Neural cell (in vitro differentiated cells): ENCODE measurements at regions not wholly inside any gene's neighbourhood (a gene's known extent, or its start where the extent isn't known, plus 50 kb on each side); places are given as distances from the start of the nearest gene placed in this dataset.

Experiments
- H2AFZ ChIP-seq: fragments of 200-600, 300-800 bp; sonication (generic), shearing (Covaris generic); 2 replicates; pipeline ENCODE4 v1.6.0; 2014; ENCODE audit warnings: low read depth, mild to moderate bottlenecking, antibody characterized with exemption, low read length, moderate library complexity
- H3F3A ChIP-seq: fragments of 200-600 bp; shearing (Covaris generic); 2 replicates; pipeline ENCODE4 v1.6.1; 2016; ENCODE audit warnings: mild to moderate bottlenecking, moderate library complexity, mixed read lengths, antibody characterized with exemption, low read length; ENCODE audit not compliant: insufficient read depth, poor library complexity, severe bottlenecking
- H3K27ac ChIP-seq: fragments of 200-600, 300-800 bp; sonication (generic), shearing (Covaris generic); 2 replicates; pipeline ENCODE4 v1.5.1; 2014; ENCODE audit warnings: mild to moderate bottlenecking, low read length, moderate library complexity
- H3K27me3 ChIP-seq: fragments of 300-800, 200-600 bp; sonication (generic), shearing (Covaris generic); 2 replicates; pipeline ENCODE4 v1.6.0; 2014; ENCODE audit warnings: mild to moderate bottlenecking, low read depth, low read length, moderate library complexity; ENCODE audit not compliant: insufficient read depth
- H3K36me3 ChIP-seq: fragments of 300-800, 200-600 bp; sonication (generic), shearing (Covaris generic); 2 replicates; pipeline ENCODE4 v1.5.1; 2014; ENCODE audit warnings: mild to moderate bottlenecking, antibody characterized with exemption, low read length, moderate library complexity; ENCODE audit not compliant: insufficient read depth
- H3K4me2 ChIP-seq: fragments of 300-800, 200-600 bp; sonication (generic), shearing (Covaris generic); 2 replicates; pipeline ENCODE4 v1.6.0; 2014; ENCODE audit warnings: mild to moderate bottlenecking, low read length
- H3K4me3 ChIP-seq: fragments of 300-800, 200-600 bp; sonication (generic), shearing (Covaris generic); 2 replicates; pipeline ENCODE4 v1.5.1; 2014; ENCODE audit warnings: mild to moderate bottlenecking, low read length, moderate library complexity
- H3K79me2 ChIP-seq: fragments of 200-600 bp; shearing (Covaris generic); replicated peaks from 2 replicates; pipeline ENCODE4 v1.6.0; 2014; ENCODE audit warnings: mild to moderate bottlenecking, low read length, moderate library complexity; ENCODE audit not compliant: insufficient read depth
- H3K9ac ChIP-seq: fragments of 300-800, 200-600 bp; sonication (generic), shearing (Covaris generic); 2 replicates; pipeline ENCODE4 v1.6.1; 2016; ENCODE audit warnings: mild to moderate bottlenecking, low read length, mixed read lengths
- H3K9me2 ChIP-seq: fragments of 200-600 bp; shearing (Covaris generic); 2 replicates; pipeline ENCODE4 v1.6.1; 2016; ENCODE audit warnings: mild to moderate bottlenecking, low read length, mixed read lengths; ENCODE audit not compliant: insufficient read depth
- H3K9me3 ChIP-seq: fragments of 200-600, 300-800 bp; sonication (generic), shearing (Covaris generic); 2 replicates; pipeline ENCODE4 v1.6.1; 2016; ENCODE audit warnings: mild to moderate bottlenecking, mixed run types, low read length, moderate library complexity, mixed read lengths
- H4K20me1 ChIP-seq: fragments of 200-600 bp; shearing (Covaris generic); 2 replicates; pipeline ENCODE4 v1.6.1; 2016; ENCODE audit warnings: mild to moderate bottlenecking, mixed run types; ENCODE audit not compliant: insufficient read depth
- EP300 ChIP-seq: fragments of 450-650 bp; conservative IDR thresholded peaks from 2 replicates; pipeline ENCODE4 v1.6.1; 2014; ENCODE audit warnings: antibody characterized with exemption, mild to moderate bottlenecking, moderate library complexity; ENCODE audit not compliant: poor library complexity, severe bottlenecking
- EZH2 ChIP-seq: fragments of 200-600, 300-800 bp; shearing (Covaris generic), sonication (generic); IDR thresholded peaks from 2 replicates; pipeline ENCODE4 v1.6.1; 2014; ENCODE audit warnings: antibody characterized with exemption, low read length, borderline replicate concordance, mild to moderate bottlenecking; ENCODE audit not compliant: insufficient read depth, poor library complexity, severe bottlenecking
- MXI1 ChIP-seq: fragments of 450-650 bp; conservative IDR thresholded peaks from 2 replicates; pipeline ENCODE4 v1.6.1; 2014; ENCODE audit warnings: antibody characterized with exemption, mild to moderate bottlenecking; ENCODE audit not compliant: poor library complexity, severe bottlenecking
- POLR2AphosphoS5 ChIP-seq: IDR thresholded peaks from 2 replicates; pipeline ENCODE4 v1.6.1; 2012
- RAD21 ChIP-seq: fragments of 450-650 bp; conservative IDR thresholded peaks from 2 replicates; pipeline ENCODE4 v1.6.1; 2014; ENCODE audit warnings: antibody characterized with exemption, mild to moderate bottlenecking, moderate library complexity
- SMC3 ChIP-seq: fragments of 450-650 bp; conservative IDR thresholded peaks from 2 replicates; pipeline ENCODE4 v1.6.1; 2014; ENCODE audit warnings: antibody characterized with exemption, mild to moderate bottlenecking, moderate library complexity; ENCODE audit not compliant: poor library complexity
- TAF1 ChIP-seq: IDR thresholded peaks from 2 replicates; pipeline ENCODE4 v1.6.1; 2012; ENCODE audit warnings: low read depth
- TF ChIP-seq, protein P1 (sequence below): IDR thresholded peaks from 2 replicates; pipeline ENCODE4 v1.6.1; 2012; ENCODE audit warnings: borderline replicate concordance
- TF ChIP-seq, protein P2 (sequence below): fragments of 450-650 bp; IDR thresholded peaks from 2 replicates; pipeline ENCODE4 v1.5.1; 2014; ENCODE audit warnings: antibody characterized with exemption, mild to moderate bottlenecking, moderate library complexity; ENCODE audit not compliant: poor library complexity, severe bottlenecking

DNA sequence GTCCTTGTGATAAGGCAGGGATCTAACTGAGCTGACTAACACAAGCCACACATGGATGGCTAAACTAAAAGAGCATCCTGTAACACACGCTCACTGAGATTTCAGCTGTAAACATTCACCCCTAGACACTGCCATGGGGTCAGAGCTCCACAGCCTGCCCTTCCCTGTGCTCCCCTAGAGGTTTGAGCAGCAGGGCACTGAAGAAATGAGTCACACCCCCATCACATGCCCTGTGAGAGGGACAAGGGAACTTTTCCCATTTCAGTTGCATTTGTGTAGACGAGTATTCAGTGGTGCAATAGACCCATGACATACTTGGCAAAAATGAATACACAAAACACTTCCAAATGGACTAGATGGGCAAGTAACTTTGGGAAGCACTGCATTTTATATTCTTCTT is 402.4 kb upstream of the LRRTM1 start:
- Histone ChIP-seq H2AFZ (no peak overlapping the region), H3K4me3 (no peak overlapping the region), H4K20me1 (no peaks in the 10 kb centered on the region), H3K36me3 (no peaks in the 10 kb centered on the region), H3K79me2 (no peaks in the 10 kb centered on the region), H3F3A (no peaks in the 10 kb centered on the region), H3K4me2 (no peak overlapping the region), H3K9me3 (no peaks in the 10 kb centered on the region), H3K27me3 (no peaks in the 10 kb centered on the region), H3K9me2 (no peaks in the 10 kb centered on the region), H3K27ac (no peak overlapping the region), H3K9ac (no peak overlapping the region)
- TF ChIP-seq RAD21 (no peak), SMC3 (no peak), POLR2AphosphoS5 (no peak), EP300 (no peak), TAF1 (no peak), EZH2 (no peak), MXI1 (no peak)
- TF ChIP-seq, protein P1, sequence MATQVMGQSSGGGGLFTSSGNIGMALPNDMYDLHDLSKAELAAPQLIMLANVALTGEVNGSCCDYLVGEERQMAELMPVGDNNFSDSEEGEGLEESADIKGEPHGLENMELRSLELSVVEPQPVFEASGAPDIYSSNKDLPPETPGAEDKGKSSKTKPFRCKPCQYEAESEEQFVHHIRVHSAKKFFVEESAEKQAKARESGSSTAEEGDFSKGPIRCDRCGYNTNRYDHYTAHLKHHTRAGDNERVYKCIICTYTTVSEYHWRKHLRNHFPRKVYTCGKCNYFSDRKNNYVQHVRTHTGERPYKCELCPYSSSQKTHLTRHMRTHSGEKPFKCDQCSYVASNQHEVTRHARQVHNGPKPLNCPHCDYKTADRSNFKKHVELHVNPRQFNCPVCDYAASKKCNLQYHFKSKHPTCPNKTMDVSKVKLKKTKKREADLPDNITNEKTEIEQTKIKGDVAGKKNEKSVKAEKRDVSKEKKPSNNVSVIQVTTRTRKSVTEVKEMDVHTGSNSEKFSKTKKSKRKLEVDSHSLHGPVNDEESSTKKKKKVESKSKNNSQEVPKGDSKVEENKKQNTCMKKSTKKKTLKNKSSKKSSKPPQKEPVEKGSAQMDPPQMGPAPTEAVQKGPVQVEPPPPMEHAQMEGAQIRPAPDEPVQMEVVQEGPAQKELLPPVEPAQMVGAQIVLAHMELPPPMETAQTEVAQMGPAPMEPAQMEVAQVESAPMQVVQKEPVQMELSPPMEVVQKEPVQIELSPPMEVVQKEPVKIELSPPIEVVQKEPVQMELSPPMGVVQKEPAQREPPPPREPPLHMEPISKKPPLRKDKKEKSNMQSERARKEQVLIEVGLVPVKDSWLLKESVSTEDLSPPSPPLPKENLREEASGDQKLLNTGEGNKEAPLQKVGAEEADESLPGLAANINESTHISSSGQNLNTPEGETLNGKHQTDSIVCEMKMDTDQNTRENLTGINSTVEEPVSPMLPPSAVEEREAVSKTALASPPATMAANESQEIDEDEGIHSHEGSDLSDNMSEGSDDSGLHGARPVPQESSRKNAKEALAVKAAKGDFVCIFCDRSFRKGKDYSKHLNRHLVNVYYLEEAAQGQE = no peak
- TF ChIP-seq, protein P2, sequence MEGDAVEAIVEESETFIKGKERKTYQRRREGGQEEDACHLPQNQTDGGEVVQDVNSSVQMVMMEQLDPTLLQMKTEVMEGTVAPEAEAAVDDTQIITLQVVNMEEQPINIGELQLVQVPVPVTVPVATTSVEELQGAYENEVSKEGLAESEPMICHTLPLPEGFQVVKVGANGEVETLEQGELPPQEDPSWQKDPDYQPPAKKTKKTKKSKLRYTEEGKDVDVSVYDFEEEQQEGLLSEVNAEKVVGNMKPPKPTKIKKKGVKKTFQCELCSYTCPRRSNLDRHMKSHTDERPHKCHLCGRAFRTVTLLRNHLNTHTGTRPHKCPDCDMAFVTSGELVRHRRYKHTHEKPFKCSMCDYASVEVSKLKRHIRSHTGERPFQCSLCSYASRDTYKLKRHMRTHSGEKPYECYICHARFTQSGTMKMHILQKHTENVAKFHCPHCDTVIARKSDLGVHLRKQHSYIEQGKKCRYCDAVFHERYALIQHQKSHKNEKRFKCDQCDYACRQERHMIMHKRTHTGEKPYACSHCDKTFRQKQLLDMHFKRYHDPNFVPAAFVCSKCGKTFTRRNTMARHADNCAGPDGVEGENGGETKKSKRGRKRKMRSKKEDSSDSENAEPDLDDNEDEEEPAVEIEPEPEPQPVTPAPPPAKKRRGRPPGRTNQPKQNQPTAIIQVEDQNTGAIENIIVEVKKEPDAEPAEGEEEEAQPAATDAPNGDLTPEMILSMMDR = no peak

DNA sequence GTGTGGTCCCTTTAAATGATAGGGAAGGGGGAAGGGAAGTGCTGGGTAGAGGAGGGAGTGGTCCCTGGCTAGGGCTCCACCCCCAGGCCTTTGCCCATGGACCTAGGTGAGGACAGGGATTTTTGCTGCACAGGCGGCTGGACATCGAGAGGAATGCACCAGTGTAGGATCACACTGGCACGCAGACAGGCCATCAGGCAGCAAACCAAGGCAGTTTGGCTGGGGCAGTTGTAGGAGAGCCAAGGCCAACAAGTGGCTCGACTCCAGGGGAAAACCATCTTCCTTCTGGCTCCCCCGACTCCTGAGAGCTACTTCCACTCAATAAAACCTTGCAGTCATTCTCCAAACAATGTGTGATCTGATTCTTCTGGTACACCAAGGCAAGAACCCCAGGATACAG is 402.0 kb upstream of the LRRTM1 start:
- H3K9me3 ChIP-seq = no peaks in the 10 kb centered on the region
- H3F3A ChIP-seq = no peaks in the 10 kb centered on the region
- H3K4me2 ChIP-seq = no peak overlapping the region
- H3K79me2 ChIP-seq = no peaks in the 10 kb centered on the region
- no peaks in the 10 kb centered on the region for H3K36me3 ChIP-seq
- H4K20me1 ChIP-seq = no peaks in the 10 kb centered on the region
- H3K9me2 ChIP-seq = no peaks in the 10 kb centered on the region
- no peak overlapping the region for H3K27ac ChIP-seq
- no peaks in the 10 kb centered on the region for H3K27me3 ChIP-seq
- H3K4me3 ChIP-seq = no peak overlapping the region
- no peak overlapping the region for H2AFZ ChIP-seq
- H3K9ac ChIP-seq = no peak overlapping the region
- TF ChIP-seq, protein P1 = no peak
- TF ChIP-seq POLR2AphosphoS5 = no peak
- TF ChIP-seq, protein P2 = no peak
- TF ChIP-seq EZH2 = no peak
- TF ChIP-seq RAD21 = no peak
- TF ChIP-seq TAF1 = no peak
- TF ChIP-seq MXI1 = no peak
- no peak for TF ChIP-seq EP300
- no peak for TF ChIP-seq SMC3
